ENCODE measurements at regions not wholly inside any gene's neighbourhood (a gene's known extent, or its start where the extent isn't known, plus 50 kb on each side); places are given as distances from the start of the nearest gene placed in this dataset.

- TF ChIP-seq CTCF (IDR thresholded peaks at IDR 0.05) (no peak), POLR2AphosphoS5 (IDR thresholded peaks at IDR 0.05) (no peak), POLR2A (IDR thresholded peaks at IDR 0.05) (no peak)
Measured at GRCh38 chr11:127252321-127252720, 251.8 kb upstream of the KIRREL3 start.

Data from prostate gland (tissue), 2 donors.